ENCODE measurements at regions not wholly inside any gene's neighbourhood (a gene's known extent, or its start where the extent isn't known, plus 50 kb on each side); places are given as distances from the start of the nearest gene placed in this dataset.

DNA sequence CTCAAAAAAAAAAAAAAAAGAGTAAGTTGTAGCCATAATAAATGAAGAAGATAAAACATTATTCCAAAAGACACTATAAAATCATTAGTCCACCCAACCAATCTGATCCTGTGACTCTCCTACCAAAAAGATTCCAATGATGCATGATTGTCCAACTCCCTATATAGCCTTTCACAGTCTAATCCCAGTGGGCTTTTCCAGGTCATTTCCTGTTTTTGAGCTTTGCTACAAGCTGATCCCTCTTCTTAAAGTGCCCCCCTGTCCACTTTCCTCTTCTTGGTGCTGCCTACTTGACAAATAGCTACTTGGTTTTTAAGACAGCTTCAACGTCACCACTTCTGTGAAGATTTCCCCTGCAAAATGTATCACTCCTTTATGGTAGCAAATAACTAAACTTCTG lies 88.4 kb downstream of the SEMA4F start:
- Mint-ChIP-seq H3K4me3 (no peak overlapping the region), H3K27ac (no peak overlapping the region), H3K9me3 (no peaks in the 10 kb centered on the region), H3K36me3 (ENCODE audit: low read depth) (no peaks in the 10 kb centered on the region), H3K27me3 (no peaks in the 10 kb centered on the region), H3K4me1 (ENCODE audit: low read depth) (no peaks in the 10 kb centered on the region)
- no peak for TF ChIP-seq CTCF (IDR thresholded peaks at IDR 0.05)
- ChIA-PET POLR2A (no interaction called here), CTCF (no interaction called here)
- H3K27me3 ChIP-seq (ENCODE audit: control insufficient read depth in 1 of 2, insufficient read depth in 2 of 2, low read length in 2 of 2) = no peaks in the 10 kb centered on the region
- H3K36me3 ChIP-seq (ENCODE audit: insufficient read depth, low read length) = no peaks in the 10 kb centered on the region
- no peak overlapping the region for H3K27ac ChIP-seq (ENCODE audit: low read depth in 1 of 2, low read length in 2 of 2)
- H3K9me3 ChIP-seq (ENCODE audit: control insufficient read depth in 1 of 2, insufficient read depth in 1 of 2, low read length in 2 of 2) = no peaks in the 10 kb centered on the region
- intact Hi-C loops (cut with DNase I, micrococcal nuclease) = no loop called here
- DNase-seq (no peak), ATAC-seq (ENCODE audit: poor library complexity) (no peak)
- H3K4me3 ChIP-seq (ENCODE audit: low read length) = no peak overlapping the region
- no peaks in the 10 kb centered on the region for H3K4me1 ChIP-seq (ENCODE audit: insufficient read depth, low read length)

DNA sequence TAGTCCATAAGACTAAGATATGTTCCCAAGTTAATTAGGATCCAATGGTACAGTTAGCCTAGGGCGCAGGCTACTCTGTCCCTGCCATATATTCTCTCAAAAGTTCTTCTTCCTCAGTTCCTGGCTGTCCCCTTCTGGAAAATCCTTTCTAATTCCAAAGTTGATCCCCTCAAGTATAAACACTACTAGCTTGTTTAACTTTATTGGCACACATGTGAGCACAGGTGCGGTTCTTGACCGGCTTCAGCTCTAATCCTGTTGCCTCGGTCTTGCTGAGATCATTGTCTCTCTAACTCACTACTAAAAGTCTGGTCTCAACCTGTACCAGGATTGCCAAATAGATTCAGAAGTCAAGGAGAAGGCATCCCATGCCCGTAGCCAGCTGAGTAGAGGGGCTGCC lies 89.0 kb downstream of the SEMA4F start:
- no peaks in the 10 kb centered on the region for H3K4me1 Mint-ChIP-seq (ENCODE audit: low read depth)
- ChIA-PET CTCF (no interaction called here), POLR2A (interaction anchor here (1.3 kb wide), 1 partner anchor 9 kb away, joined by 3 read pairs; no protein-coding TSS in a partner anchor)
- no peaks in the 10 kb centered on the region for H3K36me3 Mint-ChIP-seq (ENCODE audit: low read depth)
- no peaks in the 10 kb centered on the region for H3K27me3 Mint-ChIP-seq
- DNase-seq (no peak), ATAC-seq (ENCODE audit: poor library complexity) (no peak)
- intact Hi-C loops (cut with DNase I, micrococcal nuclease) = no loop called here
- H3K9me3 ChIP-seq (ENCODE audit: control insufficient read depth in 1 of 2, insufficient read depth in 1 of 2, low read length in 2 of 2) = no peaks in the 10 kb centered on the region
- H3K4me3 ChIP-seq (ENCODE audit: low read length) = no peak overlapping the region
- H3K4me1 ChIP-seq (ENCODE audit: insufficient read depth, low read length) = no peaks in the 10 kb centered on the region
- no peak overlapping the region for H3K4me3 Mint-ChIP-seq
- no peaks in the 10 kb centered on the region for H3K9me3 Mint-ChIP-seq
- no peak overlapping the region for H3K27ac Mint-ChIP-seq
- no peak for TF ChIP-seq CTCF (IDR thresholded peaks at IDR 0.05)
- no peak overlapping the region for H3K27ac ChIP-seq (ENCODE audit: low read depth in 1 of 2, low read length in 2 of 2)
- no peaks in the 10 kb centered on the region for H3K27me3 ChIP-seq (ENCODE audit: control insufficient read depth in 1 of 2, insufficient read depth in 2 of 2, low read length in 2 of 2)
- H3K36me3 ChIP-seq (ENCODE audit: insufficient read depth, low read length) = no peaks in the 10 kb centered on the region

DNA sequence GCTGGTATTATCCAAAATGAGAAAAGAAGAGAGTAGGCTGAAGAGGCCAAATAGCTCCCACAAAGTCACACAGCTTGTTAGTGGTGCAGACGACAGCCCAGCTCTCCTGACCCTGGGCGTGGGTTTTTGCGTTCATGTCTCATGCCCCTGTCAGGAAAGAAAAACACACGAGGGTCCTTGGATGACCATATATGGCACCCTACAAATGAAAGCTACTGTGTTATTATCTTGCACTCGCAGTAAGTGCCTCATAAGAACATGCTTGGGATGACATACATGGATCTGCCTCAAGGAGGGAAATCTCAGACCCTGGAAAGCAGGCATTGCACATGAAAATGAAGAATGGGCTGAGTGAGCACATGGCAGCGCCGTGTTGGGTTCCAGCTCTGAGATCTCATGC lies 89.7 kb downstream of the SEMA4F start:
- Histone ChIP-seq H3K36me3 (ENCODE audit: insufficient read depth, low read length) (no peaks in the 10 kb centered on the region), H3K4me3 (ENCODE audit: low read length) (no peak overlapping the region), H3K4me1 (ENCODE audit: insufficient read depth, low read length) (no peaks in the 10 kb centered on the region), H3K27me3 (ENCODE audit: control insufficient read depth in 1 of 2, insufficient read depth in 2 of 2, low read length in 2 of 2) (no peaks in the 10 kb centered on the region), H3K9me3 (ENCODE audit: control insufficient read depth in 1 of 2, insufficient read depth in 1 of 2, low read length in 2 of 2) (no peaks in the 10 kb centered on the region), H3K27ac (ENCODE audit: low read depth in 1 of 2, low read length in 2 of 2) (no peak overlapping the region)
- Mint-ChIP-seq H3K9me3 (no peaks in the 10 kb centered on the region), H3K4me3 (no peak overlapping the region), H3K27ac (no peak overlapping the region), H3K36me3 (ENCODE audit: low read depth) (no peaks in the 10 kb centered on the region), H3K4me1 (ENCODE audit: low read depth) (no peaks in the 10 kb centered on the region), H3K27me3 (no peaks in the 10 kb centered on the region)
- intact Hi-C loops (cut with DNase I, micrococcal nuclease) = no loop called here
- POLR2A ChIA-PET = interaction anchor here (1.3 kb wide), 1 partner anchor 9 kb away, joined by 3 read pairs; no protein-coding TSS in a partner anchor
- ATAC-seq (ENCODE audit: poor library complexity) (no peak), DNase-seq (no peak)
- TF ChIP-seq CTCF (IDR thresholded peaks at IDR 0.05) = no peak
- CTCF ChIA-PET = no interaction called here
